Sigmoid colon (tissue), 4 donors: ENCODE measurements at regions not wholly inside any gene's neighbourhood (a gene's known extent, or its start where the extent isn't known, plus 50 kb on each side); places are given as distances from the start of the nearest gene placed in this dataset.

ENCODE experiments used
- CTCF ChIP-seq, 4 experiments: fragments of 450-650 bp in 3 of 4; fragments of 200-600 bp in 1 of 4; IDR thresholded peaks; one replicate each; pipeline ENCODE4 v1.5.1; 2016 to 2019; ENCODE audit warnings: antibody characterized with exemption in 4 of 4, mild to moderate bottlenecking in 3 of 4, moderate library complexity in 2 of 4
- EP300 ChIP-seq, 4 donors: sonication (generic); formaldehyde crosslinking; IDR thresholded peaks; one replicate each; pipeline ENCODE4 v1.6.1; 2017; ENCODE audit warnings: antibody characterized with exemption in 4 of 4
- POLR2A ChIP-seq, 2 donors: fragments of 450-650 bp; IDR thresholded peaks; one replicate each; pipeline ENCODE4 v1.6.1; 2016; ENCODE audit warnings: antibody characterized with exemption in 2 of 2, mild to moderate bottlenecking in 2 of 2, moderate library complexity in 2 of 2
- POLR2AphosphoS5 ChIP-seq, 4 donors: sonication (generic); formaldehyde crosslinking; IDR thresholded peaks; one replicate each; pipeline ENCODE4 v1.6.1; 2017; ENCODE audit warnings: antibody characterized with exemption in 4 of 4

- TF ChIP-seq POLR2A (IDR thresholded peaks at IDR 0.05) (no peak), CTCF (IDR thresholded peaks at IDR 0.05) (no peak), POLR2AphosphoS5 (IDR thresholded peaks at IDR 0.05) (no peak), EP300 (IDR thresholded peaks at IDR 0.05) (no peak)
Measured at GRCh38 chr14:101494826-101495225, 66.5 kb upstream of the DIO3 start.
